ENCODE measurements at regions not wholly inside any gene's neighbourhood (a gene's known extent, or its start where the extent isn't known, plus 50 kb on each side); places are given as distances from the start of the nearest gene placed in this dataset.

DNA sequence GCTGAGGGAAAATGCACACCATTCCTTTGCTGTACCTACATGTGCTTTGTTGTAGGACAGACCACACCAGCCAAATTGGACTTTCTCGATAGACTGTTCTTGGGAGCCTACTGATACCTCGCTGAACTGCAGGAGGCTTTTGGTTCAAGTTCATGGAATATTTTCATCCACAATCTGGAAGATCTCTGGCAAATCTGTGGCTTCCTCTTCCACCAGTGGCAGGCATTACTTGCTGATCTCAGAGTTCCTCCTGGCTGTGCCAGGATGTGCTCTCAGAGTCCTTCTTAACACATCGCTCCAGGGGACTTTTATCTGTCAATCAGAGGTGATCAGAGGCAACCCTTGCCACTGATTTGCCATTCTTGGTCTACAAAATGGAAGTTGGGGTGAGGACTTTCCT, 87.7 kb downstream of the PTGR3 start:
- intact Hi-C loops (cut with DNase I), result no loop called here
- whole genome bisulfite sequencing, result 80% methylated on average over 3 of the region's 3 CpGs
- TF ChIP-seq EP300 (IDR thresholded peaks at IDR 0.05), result no peak
- TF ChIP-seq POLR2AphosphoS5 (IDR thresholded peaks at IDR 0.05), result no peak
- no peak for TF ChIP-seq POLR2A (IDR thresholded peaks at IDR 0.05; ENCODE audit: low read depth)
- TF ChIP-seq, protein P1, sequence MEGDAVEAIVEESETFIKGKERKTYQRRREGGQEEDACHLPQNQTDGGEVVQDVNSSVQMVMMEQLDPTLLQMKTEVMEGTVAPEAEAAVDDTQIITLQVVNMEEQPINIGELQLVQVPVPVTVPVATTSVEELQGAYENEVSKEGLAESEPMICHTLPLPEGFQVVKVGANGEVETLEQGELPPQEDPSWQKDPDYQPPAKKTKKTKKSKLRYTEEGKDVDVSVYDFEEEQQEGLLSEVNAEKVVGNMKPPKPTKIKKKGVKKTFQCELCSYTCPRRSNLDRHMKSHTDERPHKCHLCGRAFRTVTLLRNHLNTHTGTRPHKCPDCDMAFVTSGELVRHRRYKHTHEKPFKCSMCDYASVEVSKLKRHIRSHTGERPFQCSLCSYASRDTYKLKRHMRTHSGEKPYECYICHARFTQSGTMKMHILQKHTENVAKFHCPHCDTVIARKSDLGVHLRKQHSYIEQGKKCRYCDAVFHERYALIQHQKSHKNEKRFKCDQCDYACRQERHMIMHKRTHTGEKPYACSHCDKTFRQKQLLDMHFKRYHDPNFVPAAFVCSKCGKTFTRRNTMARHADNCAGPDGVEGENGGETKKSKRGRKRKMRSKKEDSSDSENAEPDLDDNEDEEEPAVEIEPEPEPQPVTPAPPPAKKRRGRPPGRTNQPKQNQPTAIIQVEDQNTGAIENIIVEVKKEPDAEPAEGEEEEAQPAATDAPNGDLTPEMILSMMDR (IDR thresholded peaks at IDR 0.05), result no peak

DNA sequence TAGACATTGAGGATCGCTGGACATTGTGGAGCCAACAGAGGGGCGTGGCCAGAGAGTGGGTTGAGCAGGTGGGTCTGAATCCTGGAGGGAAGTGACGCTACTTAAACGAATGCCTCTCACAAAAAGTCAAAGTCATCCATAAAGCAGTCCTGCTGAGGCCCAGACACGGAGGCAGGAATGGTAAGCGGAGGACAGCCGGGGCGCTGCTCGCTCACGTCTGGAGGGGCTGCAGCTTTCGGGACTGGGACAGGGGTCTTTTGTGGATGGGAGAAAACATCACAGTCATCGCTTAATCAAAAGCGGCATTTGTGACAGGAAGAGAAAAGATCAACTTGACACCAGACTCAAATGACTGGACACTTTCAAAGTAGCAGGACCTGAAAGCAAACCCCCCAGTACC, 88.4 kb downstream of the PTGR3 start:
- H3K9me3 ChIP-seq, result no peaks in the 10 kb centered on the region
- intact Hi-C loops (cut with DNase I), result no loop called here
- H3K27ac ChIP-seq (replicated peaks in 1 of 4), result no peak overlapping the region
- no peak overlapping the region for H3K4me3 ChIP-seq
- TF ChIP-seq POLR2AphosphoS5 (IDR thresholded peaks at IDR 0.05) (no peak), POLR2A (IDR thresholded peaks at IDR 0.05; ENCODE audit: low read depth) (no peak), EP300 (IDR thresholded peaks at IDR 0.05) (no peak)
- TF ChIP-seq, protein P1 (IDR thresholded peaks at IDR 0.05), result no peak
- H3K27me3 ChIP-seq, result no peaks in the 10 kb centered on the region
- H3K36me3 ChIP-seq, result no peaks in the 10 kb centered on the region
- WGBS, result 96% methylated on average over 13 of the region's 13 CpGs
- DNase-seq (ENCODE audit: extremely low spot score), result no peak
- H3K4me1 ChIP-seq, result peaks cover 0 to 4% (median 0%) of the 10 kb centered on the region in 4 donors

More for the DNA sequence above, 87.7 kb downstream of the PTGR3 start:
- Histone ChIP-seq H3K4me1 (peaks cover 0 to 4% (median 0%) of the 10 kb centered on the region in 4 donors), H3K4me3 (no peak overlapping the region), H3K9me3 (no peaks in the 10 kb centered on the region), H3K27me3 (no peaks in the 10 kb centered on the region), H3K36me3 (no peaks in the 10 kb centered on the region), H3K27ac (replicated peaks in 1 of 4) (no peak overlapping the region)
- DNase-seq (ENCODE audit: extremely low spot score), result no peak

DNA sequence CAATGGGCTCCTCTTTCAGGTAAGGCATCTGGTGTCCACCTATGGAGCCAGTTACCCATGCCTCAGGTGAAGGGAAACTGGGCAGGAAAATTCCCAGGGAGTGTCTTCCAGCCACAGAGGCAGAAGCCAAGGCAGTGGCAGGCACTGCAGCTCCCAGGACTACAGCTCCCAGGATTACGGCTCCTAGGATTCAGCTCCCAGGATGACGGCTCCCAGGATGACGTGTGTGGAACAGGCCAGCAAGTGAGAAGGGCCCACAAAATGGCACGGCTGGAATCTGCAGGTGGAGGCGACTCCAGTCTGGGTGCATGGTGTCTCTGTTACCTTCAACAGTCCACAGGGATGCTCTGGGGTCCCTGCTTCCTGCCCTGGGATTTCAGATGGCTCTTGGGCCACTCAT, 92.1 kb downstream of the PTGR3 start:
- no peaks in the 10 kb centered on the region for H3K36me3 ChIP-seq
- no peaks in the 10 kb centered on the region for H3K4me1 ChIP-seq
- 100% methylated on average over 2 of the region's 5 CpGs for WGBS
- intact Hi-C loops (cut with DNase I), result no loop called here
- no peaks in the 10 kb centered on the region for H3K27me3 ChIP-seq
- no peaks in the 10 kb centered on the region for H3K9me3 ChIP-seq
- DNase-seq (ENCODE audit: extremely low spot score), result no peak
- TF ChIP-seq POLR2A (IDR thresholded peaks at IDR 0.05; ENCODE audit: low read depth) (no peak), EP300 (IDR thresholded peaks at IDR 0.05) (no peak), POLR2AphosphoS5 (IDR thresholded peaks at IDR 0.05) (no peak)
- TF ChIP-seq, protein P1 (IDR thresholded peaks at IDR 0.05), result no peak
- H3K4me3 ChIP-seq, result no peak overlapping the region
- no peak overlapping the region for H3K27ac ChIP-seq (replicated peaks in 1 of 4)

DNA sequence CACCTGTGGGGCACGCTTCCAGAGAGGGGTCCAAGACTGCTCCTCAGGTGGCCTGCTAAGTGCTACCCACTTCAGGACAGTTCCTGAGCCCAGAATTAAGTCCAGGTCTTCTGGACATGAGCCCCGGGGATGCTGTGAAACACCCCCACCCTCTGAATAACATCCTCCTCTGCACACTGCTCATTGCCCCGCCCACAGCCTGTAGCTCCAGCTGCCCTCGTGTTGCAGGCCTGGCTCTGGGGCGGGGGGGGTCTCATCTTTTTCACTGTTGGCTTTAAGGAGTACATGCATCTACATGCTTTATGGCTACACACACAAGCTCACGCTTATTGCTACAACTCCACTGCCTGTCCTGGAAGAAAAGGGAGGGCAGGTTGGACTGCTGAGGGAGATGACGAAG, 92.8 kb downstream of the PTGR3 start:
- H3K36me3 ChIP-seq, result no peaks in the 10 kb centered on the region
- no peak overlapping the region for H3K4me3 ChIP-seq
- H3K27me3 ChIP-seq, result no peaks in the 10 kb centered on the region
- H3K27ac ChIP-seq (replicated peaks in 1 of 4), result no peak overlapping the region
- H3K9me3 ChIP-seq, result no peaks in the 10 kb centered on the region
- WGBS, result 65% methylated on average over 7 of the region's 7 CpGs
- intact Hi-C loops (cut with DNase I), result no loop called here
- no peaks in the 10 kb centered on the region for H3K4me1 ChIP-seq
- DNase-seq (ENCODE audit: extremely low spot score), result no peak
- no peak for TF ChIP-seq POLR2A (IDR thresholded peaks at IDR 0.05; ENCODE audit: low read depth)
- no peak for TF ChIP-seq POLR2AphosphoS5 (IDR thresholded peaks at IDR 0.05)
- TF ChIP-seq, protein P1 (IDR thresholded peaks at IDR 0.05), result no peak
- no peak for TF ChIP-seq EP300 (IDR thresholded peaks at IDR 0.05)

DNA sequence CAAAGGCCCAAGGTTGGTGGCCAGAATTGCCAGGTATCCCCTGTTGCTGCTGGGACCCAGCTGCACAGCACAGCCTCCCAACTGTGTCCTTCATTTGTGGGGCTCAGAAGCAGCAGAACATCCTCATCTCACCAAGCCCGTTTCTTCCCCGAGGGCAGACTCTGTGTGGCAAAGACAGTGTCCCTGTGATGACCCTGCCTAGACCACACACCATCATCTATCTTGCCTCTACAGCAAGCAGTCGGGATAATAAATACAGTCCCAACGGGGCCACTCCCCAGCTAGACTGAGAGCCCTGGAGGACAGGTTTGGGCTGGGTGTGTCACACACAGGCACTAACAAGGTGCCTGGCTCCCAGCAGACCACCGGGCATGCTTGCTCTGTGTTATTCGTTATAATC, 93.4 kb downstream of the PTGR3 start:
- H3K4me1 ChIP-seq, result no peaks in the 10 kb centered on the region
- no peaks in the 10 kb centered on the region for H3K36me3 ChIP-seq
- no peak for DNase-seq (ENCODE audit: extremely low spot score)
- intact Hi-C loops (cut with DNase I), result no loop called here
- TF ChIP-seq POLR2A (IDR thresholded peaks at IDR 0.05; ENCODE audit: low read depth) (no peak), EP300 (IDR thresholded peaks at IDR 0.05) (no peak), POLR2AphosphoS5 (IDR thresholded peaks at IDR 0.05) (no peak)
- TF ChIP-seq, protein P1 (IDR thresholded peaks at IDR 0.05), result no peak
- H3K4me3 ChIP-seq, result no peak overlapping the region
- H3K27ac ChIP-seq (replicated peaks in 1 of 4), result no peak overlapping the region
- H3K27me3 ChIP-seq, result no peaks in the 10 kb centered on the region
- 65% methylated on average over 6 of the region's 6 CpGs for WGBS
- H3K9me3 ChIP-seq, result no peaks in the 10 kb centered on the region

Data from esophagus muscularis mucosa (tissue), 4 donors.